ENCODE measurements at regions not wholly inside any gene's neighbourhood (a gene's known extent, or its start where the extent isn't known, plus 50 kb on each side); places are given as distances from the start of the nearest gene placed in this dataset.

- H3K9me3 ChIP-seq (ENCODE audit: insufficient read depth, low read depth, low read length) = no peaks in the 10 kb centered on the region
Measured at GRCh38 chr10:130809761-130810515, 501.6 kb downstream of the TCERG1L start.

GRCh38 chr10:130810856-130811255 is 500.7 kb downstream of the TCERG1L start:
- Histone ChIP-seq H3K9ac (ENCODE audit: low read depth, low read length) (no peak overlapping the region), H3K9me3 (ENCODE audit: insufficient read depth, low read depth, low read length) (no peaks in the 10 kb centered on the region), H3K4me1 (ENCODE audit: insufficient read depth, low read length) (peaks cover 10% of the 10 kb centered on the region; the same call in 1 of the 2 replicates), H3K27ac (ENCODE audit: low read length) (no peak overlapping the region), H3K36me3 (ENCODE audit: insufficient read depth, low read depth, low read length) (no peaks in the 10 kb centered on the region), H3K27me3 (ENCODE audit: insufficient read depth, low read length) (no peaks in the 10 kb centered on the region), H3K4me3 (ENCODE audit: low read length) (no peak overlapping the region)

More at GRCh38 chr10:130809761-130810515, 501.6 kb downstream of the TCERG1L start:
- H3K27ac ChIP-seq (ENCODE audit: low read length) = no peak overlapping the region
- peaks cover 10% of the 10 kb centered on the region; the same call in 1 of the 2 replicates for H3K4me1 ChIP-seq (ENCODE audit: insufficient read depth, low read length)
- H3K27me3 ChIP-seq (ENCODE audit: insufficient read depth, low read length) = no peaks in the 10 kb centered on the region
- no peaks in the 10 kb centered on the region for H3K36me3 ChIP-seq (ENCODE audit: insufficient read depth, low read depth, low read length)
- no peak overlapping the region for H3K4me3 ChIP-seq (ENCODE audit: low read length)
- H3K9ac ChIP-seq (ENCODE audit: low read depth, low read length) = no peak overlapping the region

DNA sequence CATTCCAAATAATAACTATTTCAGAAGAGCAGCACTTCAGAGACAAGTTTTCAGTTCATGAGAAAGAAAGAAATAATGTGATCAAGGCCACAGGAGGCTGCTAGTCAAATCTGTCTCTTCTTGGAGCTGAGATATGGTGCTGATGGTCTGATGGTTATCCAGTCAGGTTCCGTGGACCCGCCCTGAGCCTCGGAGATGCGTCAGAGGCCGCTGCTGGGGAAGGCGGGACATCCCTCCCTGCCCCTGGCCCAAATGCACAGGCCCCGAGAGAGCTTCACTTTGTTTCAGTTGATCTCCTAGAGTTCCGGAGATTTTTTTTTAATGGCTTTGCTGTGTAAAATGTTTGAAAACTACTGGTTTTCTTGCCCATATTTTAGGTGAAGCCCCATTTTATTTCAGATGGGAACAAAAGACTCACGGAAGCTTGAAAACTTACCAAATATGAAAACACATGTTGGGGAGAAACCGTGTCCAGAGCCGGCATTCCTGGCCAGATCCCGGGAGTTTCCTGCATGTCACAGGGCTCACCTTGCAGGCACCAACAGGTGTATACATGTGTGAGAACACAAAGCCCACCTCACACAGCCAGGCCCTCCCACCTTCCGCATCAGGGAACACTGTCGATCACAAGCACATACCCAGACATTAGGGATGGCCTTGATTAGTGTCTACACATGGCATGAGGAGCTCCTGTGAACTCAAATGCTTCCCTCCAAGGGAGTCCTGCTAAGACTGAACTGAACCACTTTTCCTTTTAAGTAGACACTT is 499.0 kb downstream of the TCERG1L start:
- H3K9me3 ChIP-seq (ENCODE audit: insufficient read depth, low read depth, low read length) = no peaks in the 10 kb centered on the region
- no peak overlapping the region for H3K9ac ChIP-seq (ENCODE audit: low read depth, low read length)
- no peaks in the 10 kb centered on the region for H3K36me3 ChIP-seq (ENCODE audit: insufficient read depth, low read depth, low read length)
- no peak overlapping the region for H3K27ac ChIP-seq (ENCODE audit: low read length)
- no peaks in the 10 kb centered on the region for H3K27me3 ChIP-seq (ENCODE audit: insufficient read depth, low read length)
- H3K4me1 ChIP-seq (ENCODE audit: insufficient read depth, low read length) = peaks cover 10% of the 10 kb centered on the region; the same call in 1 of the 2 replicates
- no peak overlapping the region for H3K4me3 ChIP-seq (ENCODE audit: low read length)

DNA sequence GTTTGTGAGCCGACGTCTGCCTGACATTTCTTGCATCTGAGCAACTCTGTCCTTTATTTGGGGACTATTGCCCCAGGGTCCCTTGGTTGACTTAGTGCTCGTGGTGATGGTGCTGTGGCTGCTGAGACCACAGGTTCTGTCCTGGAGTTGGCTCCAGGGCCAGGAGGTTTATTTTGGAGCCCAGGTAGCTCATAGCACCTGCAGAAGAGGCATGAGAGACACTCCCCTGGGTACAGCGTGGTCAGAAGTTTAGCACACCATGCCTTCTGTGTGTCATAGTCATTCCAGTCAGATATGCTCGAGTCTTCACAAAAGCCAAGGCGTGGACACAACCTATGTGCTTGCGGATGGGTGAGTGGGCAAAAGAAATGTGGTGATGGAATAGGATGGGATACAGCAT is 496.9 kb downstream of the TCERG1L start:
- Histone ChIP-seq H3K27me3 (ENCODE audit: insufficient read depth, low read length) (no peaks in the 10 kb centered on the region), H3K36me3 (ENCODE audit: insufficient read depth, low read depth, low read length) (no peaks in the 10 kb centered on the region), H3K4me3 (ENCODE audit: low read length) (no peak overlapping the region), H3K9ac (ENCODE audit: low read depth, low read length) (no peak overlapping the region), H3K9me3 (ENCODE audit: insufficient read depth, low read depth, low read length) (no peaks in the 10 kb centered on the region), H3K4me1 (ENCODE audit: insufficient read depth, low read length) (peaks cover 10% of the 10 kb centered on the region; the same call in 1 of the 2 replicates), H3K27ac (ENCODE audit: low read length) (no peak overlapping the region)

- H3K36me3 ChIP-seq (ENCODE audit: insufficient read depth, low read depth, low read length) = no peaks in the 10 kb centered on the region
- H3K9ac ChIP-seq (ENCODE audit: low read depth, low read length) = no peak overlapping the region
- H3K27me3 ChIP-seq (ENCODE audit: insufficient read depth, low read length) = no peaks in the 10 kb centered on the region
- no peak overlapping the region for H3K4me3 ChIP-seq (ENCODE audit: low read length)
- H3K4me1 ChIP-seq (ENCODE audit: insufficient read depth, low read length) = peaks cover 10% of the 10 kb centered on the region; the same call in 1 of the 2 replicates
- no peak overlapping the region for H3K27ac ChIP-seq (ENCODE audit: low read length)
- no peaks in the 10 kb centered on the region for H3K9me3 ChIP-seq (ENCODE audit: insufficient read depth, low read depth, low read length)
Measured at GRCh38 chr10:130816116-130816901, 495.2 kb downstream of the TCERG1L start.

- no peak overlapping the region for H3K4me3 ChIP-seq (ENCODE audit: low read length)
Measured at GRCh38 chr10:130817046-130817624, 494.4 kb downstream of the TCERG1L start.

DNA sequence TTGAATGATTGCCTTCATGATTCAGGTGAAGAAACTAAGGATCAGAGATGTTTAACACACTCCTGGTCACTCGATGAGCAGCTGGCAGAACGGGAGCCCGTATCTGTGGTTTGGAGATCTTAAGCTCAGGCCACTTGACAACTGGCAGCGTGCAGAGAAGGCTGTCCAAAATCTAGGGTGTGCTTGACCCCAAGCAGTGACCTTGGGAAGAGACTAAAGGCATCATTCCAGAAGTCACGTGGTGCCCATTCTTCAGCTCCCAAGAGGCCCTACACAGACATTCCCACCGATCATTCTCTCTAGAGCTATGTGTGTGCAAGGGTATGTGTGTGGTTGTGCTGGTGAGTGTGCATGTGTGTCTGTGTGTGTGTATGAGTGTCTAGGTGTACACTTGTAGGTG is 493.8 kb downstream of the TCERG1L start:
- H3K36me3 ChIP-seq (ENCODE audit: insufficient read depth, low read depth, low read length) = no peaks in the 10 kb centered on the region
- H3K9me3 ChIP-seq (ENCODE audit: insufficient read depth, low read depth, low read length) = no peaks in the 10 kb centered on the region
- no peaks in the 10 kb centered on the region for H3K27me3 ChIP-seq (ENCODE audit: insufficient read depth, low read length)
- no peak overlapping the region for H3K9ac ChIP-seq (ENCODE audit: low read depth, low read length)
- peaks cover 10% of the 10 kb centered on the region; the same call in 1 of the 2 replicates for H3K4me1 ChIP-seq (ENCODE audit: insufficient read depth, low read length)
- H3K4me3 ChIP-seq (ENCODE audit: low read length) = no peak overlapping the region
- no peak overlapping the region for H3K27ac ChIP-seq (ENCODE audit: low read length)

More at GRCh38 chr10:130817046-130817624, 494.4 kb downstream of the TCERG1L start:
- Histone ChIP-seq H3K36me3 (ENCODE audit: insufficient read depth, low read depth, low read length) (no peaks in the 10 kb centered on the region), H3K27me3 (ENCODE audit: insufficient read depth, low read length) (no peaks in the 10 kb centered on the region), H3K9ac (ENCODE audit: low read depth, low read length) (no peak overlapping the region), H3K9me3 (ENCODE audit: insufficient read depth, low read depth, low read length) (no peaks in the 10 kb centered on the region), H3K27ac (ENCODE audit: low read length) (no peak overlapping the region), H3K4me1 (ENCODE audit: insufficient read depth, low read length) (peaks cover 10% of the 10 kb centered on the region; the same call in 1 of the 2 replicates)

- H3K9me3 ChIP-seq (ENCODE audit: insufficient read depth, low read depth, low read length) = peaks cover 6% of the 10 kb centered on the region; the same call in 1 of the 2 replicates
- H3K27ac ChIP-seq (ENCODE audit: low read length) = no peak overlapping the region
- H3K36me3 ChIP-seq (ENCODE audit: insufficient read depth, low read depth, low read length) = no peaks in the 10 kb centered on the region
- H3K9ac ChIP-seq (ENCODE audit: low read depth, low read length) = no peak overlapping the region
- no peaks in the 10 kb centered on the region for H3K4me1 ChIP-seq (ENCODE audit: insufficient read depth, low read length)
- H3K27me3 ChIP-seq (ENCODE audit: insufficient read depth, low read length) = no peaks in the 10 kb centered on the region
- no peak overlapping the region for H3K4me3 ChIP-seq (ENCODE audit: low read length)
Measured at GRCh38 chr10:130820880-130821482, 490.5 kb downstream of the TCERG1L start.

GRCh38 chr10:130824230-130825014 is 487.1 kb downstream of the TCERG1L start:
- H3K4me3 ChIP-seq (ENCODE audit: low read length) = no peak overlapping the region
- no peak overlapping the region for H3K9ac ChIP-seq (ENCODE audit: low read depth, low read length)
- no peaks in the 10 kb centered on the region for H3K4me1 ChIP-seq (ENCODE audit: insufficient read depth, low read length)
- no peaks in the 10 kb centered on the region for H3K27me3 ChIP-seq (ENCODE audit: insufficient read depth, low read length)
- H3K36me3 ChIP-seq (ENCODE audit: insufficient read depth, low read depth, low read length) = no peaks in the 10 kb centered on the region
- H3K27ac ChIP-seq (ENCODE audit: low read length) = no peak overlapping the region
- H3K9me3 ChIP-seq (ENCODE audit: insufficient read depth, low read depth, low read length) = peaks cover 14% of the 10 kb centered on the region

DNA sequence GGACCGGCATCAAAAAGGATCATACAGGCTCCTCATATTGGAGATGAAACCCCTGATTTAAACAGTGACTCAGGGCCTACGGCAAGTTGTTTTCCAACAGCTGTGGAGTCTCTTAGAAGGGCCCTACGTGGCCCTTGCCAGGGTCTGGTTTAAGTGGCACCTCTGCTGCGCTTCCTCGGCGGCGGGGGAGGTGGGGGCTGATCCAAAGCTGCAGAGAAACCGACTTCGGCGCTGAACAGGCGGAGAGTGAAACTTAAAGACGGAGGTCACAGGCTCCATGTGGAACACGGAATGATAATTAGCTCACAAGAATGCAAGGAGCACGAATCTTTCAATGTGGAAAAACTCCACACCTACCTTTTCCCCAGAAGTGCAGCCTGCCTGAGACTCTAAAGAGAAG is 477.9 kb downstream of the TCERG1L start:
- Histone ChIP-seq H3K4me3 (ENCODE audit: low read length) (no peak overlapping the region), H3K9ac (ENCODE audit: low read depth, low read length) (no peak overlapping the region), H3K27ac (ENCODE audit: low read length) (no peak overlapping the region), H3K4me1 (ENCODE audit: insufficient read depth, low read length) (no peaks in the 10 kb centered on the region), H3K36me3 (ENCODE audit: insufficient read depth, low read depth, low read length) (no peaks in the 10 kb centered on the region), H3K9me3 (ENCODE audit: insufficient read depth, low read depth, low read length) (no peaks in the 10 kb centered on the region), H3K27me3 (ENCODE audit: insufficient read depth, low read length) (no peaks in the 10 kb centered on the region)
